Fibroblast of lung (primary cell): ENCODE measurements at regions not wholly inside any gene's neighbourhood (a gene's known extent, or its start where the extent isn't known, plus 50 kb on each side); places are given as distances from the start of the nearest gene placed in this dataset.
A peak's percentile ranks its signal among the peaks of the same experiment; 100 is the strongest.

Source experiments
- DNase-seq, 2 donors: peaks; one replicate each; pipeline versions ENCODE4 v3.0.0 to v3.0.0-alpha.2; 2010; ENCODE audit warnings: low read depth in 2 of 2
- H2AFZ ChIP-seq: 2 replicates; pipeline ENCODE4 v1.5.1; 2012; ENCODE audit warnings: low read length, control low read depth, inconsistent platforms
- H3K27ac ChIP-seq: 2 replicates; pipeline ENCODE4 v1.5.1; 2011; ENCODE audit warnings: low read length, control low read depth; ENCODE audit not compliant: insufficient read depth
- H3K27me3 ChIP-seq: 2 replicates; pipeline ENCODE4 v1.5.1; 2011; ENCODE audit warnings: mild to moderate bottlenecking, low read length; ENCODE audit not compliant: control insufficient read depth, insufficient read depth
- H3K36me3 ChIP-seq: 2 replicates; pipeline ENCODE4 v1.5.1; 2011; ENCODE audit warnings: low read length; ENCODE audit not compliant: control insufficient read depth, insufficient read depth
- H3K4me1 ChIP-seq: 2 replicates; pipeline ENCODE4 v1.5.1; 2011; ENCODE audit warnings: low read length; ENCODE audit not compliant: control insufficient read depth, insufficient read depth; ENCODE audit errors: extremely low read depth
- H3K4me2 ChIP-seq: 2 replicates; pipeline ENCODE4 v1.5.1; 2011; ENCODE audit warnings: low read length, control low read depth; ENCODE audit not compliant: insufficient read depth; ENCODE audit errors: extremely low read depth
- H3K4me3 ChIP-seq, 4 experiments: fragments of 200-600 bp in 1 of 4; sonication (generic) in 1 of 4; replicated peaks in 1 of 4; 2 replicates each; pipeline ENCODE4 v1.5.1; 2011 to 2016; ENCODE audit warnings: low read length in 4 of 4, low read depth in 3 of 4, mild to moderate bottlenecking in 3 of 4, control low read depth in 2 of 4, inconsistent platforms in 1 of 4, mixed read lengths in 1 of 4; ENCODE audit not compliant: insufficient read depth in 1 of 4; ENCODE audit errors: control extremely low read depth in 1 of 4
- H3K79me2 ChIP-seq: 2 replicates; pipeline ENCODE4 v1.5.1; 2012; ENCODE audit warnings: mild to moderate bottlenecking, low read length, inconsistent platforms; ENCODE audit not compliant: control insufficient read depth, insufficient read depth
- H3K9ac ChIP-seq: 2 replicates; pipeline ENCODE4 v1.5.1; 2011; ENCODE audit warnings: mild to moderate bottlenecking, low read length, control low read depth; ENCODE audit not compliant: insufficient read depth
- H3K9me3 ChIP-seq: 2 replicates; pipeline ENCODE4 v1.5.1; 2012; ENCODE audit warnings: low read depth, low read length; ENCODE audit not compliant: control insufficient read depth, insufficient read depth
- H4K20me1 ChIP-seq: 2 replicates; pipeline ENCODE4 v1.5.1; 2011; ENCODE audit warnings: low read length; ENCODE audit not compliant: control insufficient read depth, insufficient read depth; ENCODE audit errors: extremely low read depth
- CTCF ChIP-seq, 2 donors: IDR thresholded peaks in 1 of 2; conservative IDR thresholded peaks in 1 of 2; 1 replicate in 1 of 2; 2 replicates in 1 of 2; pipeline ENCODE4 v1.5.1; 2011 to 2012; ENCODE audit warnings: low read length in 2 of 2, control low read depth in 1 of 2, inconsistent platforms in 1 of 2, low read depth in 1 of 2, mild to moderate bottlenecking in 1 of 2
- EZH2 ChIP-seq: IDR thresholded peaks from 2 replicates; pipeline ENCODE4 v1.5.1; 2012; ENCODE audit warnings: low read length, control low read depth, mild to moderate bottlenecking; ENCODE audit errors: missing control alignments

- DNase-seq: peak; percentile 55 to 60
- H3K9ac ChIP-seq: no peak overlapping the region
- no peaks in the 10 kb centered on the region for H3K27me3 ChIP-seq
- no peak overlapping the region for H2AFZ ChIP-seq
- H4K20me1 ChIP-seq: no peaks in the 10 kb centered on the region
- H3K27ac ChIP-seq: no peak overlapping the region
- no peaks in the 10 kb centered on the region for H3K9me3 ChIP-seq
- TF ChIP-seq CTCF (conservative IDR thresholded peaks at IDR 0.05 in 1 of 2, IDR thresholded peaks at IDR 0.05 in 1 of 2; ENCODE audit: low read depth in 1 of 2, low read length in 2 of 2): no peak
- no peak for TF ChIP-seq EZH2
- H3K36me3 ChIP-seq: no peaks in the 10 kb centered on the region
- H3K4me3 ChIP-seq: no peak overlapping the region
- H3K4me2 ChIP-seq: peak overlapping the region; percentile 15
- H3K4me1 ChIP-seq: no peaks in the 10 kb centered on the region
- H3K79me2 ChIP-seq: no peaks in the 10 kb centered on the region
Observed at GRCh38 chr3:94420931-94421330, 358.1 kb downstream of the NSUN3 start.

GRCh38 chr3:94423578-94423977 is 360.7 kb downstream of the NSUN3 start:
- H3K9me3 ChIP-seq: no peaks in the 10 kb centered on the region
- H4K20me1 ChIP-seq: no peaks in the 10 kb centered on the region
- no peak overlapping the region for H3K4me3 ChIP-seq
- no peak overlapping the region for H3K4me2 ChIP-seq
- peak; percentile 83 to 89 for DNase-seq
- H3K4me1 ChIP-seq: no peaks in the 10 kb centered on the region
- H3K27ac ChIP-seq: no peak overlapping the region
- no peak overlapping the region for H2AFZ ChIP-seq
- TF ChIP-seq EZH2 (no peak), CTCF (conservative IDR thresholded peaks at IDR 0.05 in 1 of 2, IDR thresholded peaks at IDR 0.05 in 1 of 2; ENCODE audit: low read depth in 1 of 2, low read length in 2 of 2) (no peak)
- H3K79me2 ChIP-seq: no peaks in the 10 kb centered on the region
- H3K9ac ChIP-seq: no peak overlapping the region
- no peaks in the 10 kb centered on the region for H3K36me3 ChIP-seq
- no peaks in the 10 kb centered on the region for H3K27me3 ChIP-seq

GRCh38 chr3:94429517-94429916 is 366.7 kb downstream of the NSUN3 start:
- Histone ChIP-seq H3K4me2 (no peak overlapping the region), H2AFZ (no peak overlapping the region), H3K27me3 (no peaks in the 10 kb centered on the region), H4K20me1 (no peaks in the 10 kb centered on the region), H3K4me3 (no peak overlapping the region), H3K79me2 (no peaks in the 10 kb centered on the region), H3K36me3 (no peaks in the 10 kb centered on the region), H3K9me3 (no peaks in the 10 kb centered on the region), H3K4me1 (no peaks in the 10 kb centered on the region), H3K9ac (no peak overlapping the region), H3K27ac (no peak overlapping the region)
- TF ChIP-seq EZH2 (no peak), CTCF (conservative IDR thresholded peaks at IDR 0.05 in 1 of 2, IDR thresholded peaks at IDR 0.05 in 1 of 2; ENCODE audit: low read depth in 1 of 2, low read length in 2 of 2) (no peak)
- no peak for DNase-seq
